ENCODE measurements at regions not wholly inside any gene's neighbourhood (a gene's known extent, or its start where the extent isn't known, plus 50 kb on each side); places are given as distances from the start of the nearest gene placed in this dataset.

DNA sequence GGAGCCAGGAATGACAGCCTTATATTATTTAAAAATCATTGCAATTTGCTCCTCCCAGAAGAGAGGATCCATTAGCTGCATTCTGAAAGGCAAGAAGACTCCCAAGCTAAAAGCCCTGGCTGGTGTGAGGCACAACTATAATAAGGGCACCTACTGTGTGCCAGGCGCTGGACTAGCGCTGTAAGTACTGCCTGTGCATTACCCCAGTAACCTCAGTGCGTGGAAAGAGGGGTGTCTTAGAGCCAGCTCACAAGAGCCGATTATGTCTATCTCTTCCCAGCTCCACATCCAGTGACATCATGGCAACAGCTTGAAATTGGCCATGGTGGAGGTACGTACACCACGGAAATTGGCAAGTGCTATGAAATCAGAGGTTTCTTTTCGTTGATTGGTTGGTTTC, 141.7 kb upstream of the IRF2BP2 start:
- Mint-ChIP-seq H3K36me3 (ENCODE audit: low read depth) (no peaks in the 10 kb centered on the region), H3K27me3 (no peaks in the 10 kb centered on the region), H3K4me3 (no peak overlapping the region), H3K4me1 (ENCODE audit: low read depth) (peaks cover 8% of the 10 kb centered on the region), H3K27ac (no peak overlapping the region), H3K9me3 (no peaks in the 10 kb centered on the region)
- DNase-seq (no peak), ATAC-seq (ENCODE audit: poor library complexity) (no peak)
- Histone ChIP-seq H3K4me3 (ENCODE audit: low read length) (no peak overlapping the region), H3K27ac (ENCODE audit: low read depth in 1 of 2, low read length in 2 of 2) (no peak overlapping the region), H3K36me3 (ENCODE audit: insufficient read depth, low read length) (no peaks in the 10 kb centered on the region), H3K4me1 (ENCODE audit: insufficient read depth, low read length) (peaks cover 5% of the 10 kb centered on the region), H3K9me3 (ENCODE audit: control insufficient read depth in 1 of 2, insufficient read depth in 1 of 2, low read length in 2 of 2) (no peaks in the 10 kb centered on the region), H3K27me3 (ENCODE audit: control insufficient read depth in 1 of 2, insufficient read depth in 2 of 2, low read length in 2 of 2) (no peaks in the 10 kb centered on the region)
- TF ChIP-seq, protein P1, sequence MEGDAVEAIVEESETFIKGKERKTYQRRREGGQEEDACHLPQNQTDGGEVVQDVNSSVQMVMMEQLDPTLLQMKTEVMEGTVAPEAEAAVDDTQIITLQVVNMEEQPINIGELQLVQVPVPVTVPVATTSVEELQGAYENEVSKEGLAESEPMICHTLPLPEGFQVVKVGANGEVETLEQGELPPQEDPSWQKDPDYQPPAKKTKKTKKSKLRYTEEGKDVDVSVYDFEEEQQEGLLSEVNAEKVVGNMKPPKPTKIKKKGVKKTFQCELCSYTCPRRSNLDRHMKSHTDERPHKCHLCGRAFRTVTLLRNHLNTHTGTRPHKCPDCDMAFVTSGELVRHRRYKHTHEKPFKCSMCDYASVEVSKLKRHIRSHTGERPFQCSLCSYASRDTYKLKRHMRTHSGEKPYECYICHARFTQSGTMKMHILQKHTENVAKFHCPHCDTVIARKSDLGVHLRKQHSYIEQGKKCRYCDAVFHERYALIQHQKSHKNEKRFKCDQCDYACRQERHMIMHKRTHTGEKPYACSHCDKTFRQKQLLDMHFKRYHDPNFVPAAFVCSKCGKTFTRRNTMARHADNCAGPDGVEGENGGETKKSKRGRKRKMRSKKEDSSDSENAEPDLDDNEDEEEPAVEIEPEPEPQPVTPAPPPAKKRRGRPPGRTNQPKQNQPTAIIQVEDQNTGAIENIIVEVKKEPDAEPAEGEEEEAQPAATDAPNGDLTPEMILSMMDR (IDR thresholded peaks at IDR 0.05) = no peak
- intact Hi-C loops (cut with DNase I, micrococcal nuclease) = no loop called here
- ChIA-PET POLR2A (interaction anchor here (1.0 kb wide), 1 partner anchor 94 kb away, joined by 3 read pairs; no protein-coding TSS in a partner anchor), CTCF (no interaction called here)

DNA sequence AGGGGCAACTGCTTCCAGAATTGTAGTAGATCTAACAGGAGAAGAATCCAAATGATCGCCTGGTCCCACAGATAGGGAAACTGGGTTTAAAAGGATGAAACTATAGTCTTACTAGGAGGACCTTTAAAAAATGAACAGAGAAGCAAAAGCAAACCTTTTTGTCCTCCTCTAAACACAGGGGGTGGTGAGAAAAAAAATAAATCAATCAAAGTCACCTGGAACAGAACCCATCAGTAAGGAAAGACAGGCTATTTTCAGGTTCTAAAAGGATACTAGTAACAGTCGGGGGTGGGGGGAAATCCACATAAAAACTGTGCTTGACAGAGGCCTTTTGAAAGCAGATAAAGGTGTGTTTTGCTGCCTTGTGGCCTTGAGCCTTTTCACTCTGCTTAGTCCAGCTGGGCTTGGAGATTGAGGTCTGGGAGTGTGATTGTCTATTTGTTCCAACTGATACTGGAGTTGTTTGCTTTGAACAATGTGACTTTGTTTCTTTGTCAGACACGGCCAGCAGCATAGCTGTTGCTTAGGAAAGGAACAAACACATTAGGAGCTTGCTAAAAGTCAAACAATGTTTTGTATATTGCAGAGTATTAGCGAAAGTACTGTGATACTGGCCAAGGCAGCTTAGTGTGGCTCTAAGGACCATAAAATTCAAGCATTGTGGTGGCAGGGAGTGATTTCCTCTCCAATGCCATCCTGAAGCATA, 141.1 kb upstream of the IRF2BP2 start:
- Histone ChIP-seq H3K4me1 (ENCODE audit: insufficient read depth, low read length) (no peaks in the 10 kb centered on the region), H3K27ac (ENCODE audit: low read depth in 1 of 2, low read length in 2 of 2) (no peak overlapping the region), H3K27me3 (ENCODE audit: control insufficient read depth in 1 of 2, insufficient read depth in 2 of 2, low read length in 2 of 2) (no peaks in the 10 kb centered on the region), H3K9me3 (ENCODE audit: control insufficient read depth in 1 of 2, insufficient read depth in 1 of 2, low read length in 2 of 2) (no peaks in the 10 kb centered on the region), H3K4me3 (ENCODE audit: low read length) (no peak overlapping the region), H3K36me3 (ENCODE audit: insufficient read depth, low read length) (no peaks in the 10 kb centered on the region)
- ChIA-PET CTCF (no interaction called here), POLR2A (interaction anchor here (1.0 kb wide), 1 partner anchor 95 kb away, joined by 3 read pairs; no protein-coding TSS in a partner anchor)
- H3K4me3 Mint-ChIP-seq = no peak overlapping the region
- no peaks in the 10 kb centered on the region for H3K36me3 Mint-ChIP-seq (ENCODE audit: low read depth)
- no peak for DNase-seq
- no peak for ATAC-seq (ENCODE audit: poor library complexity)
- H3K27me3 Mint-ChIP-seq = no peaks in the 10 kb centered on the region
- no peak overlapping the region for H3K27ac Mint-ChIP-seq
- H3K9me3 Mint-ChIP-seq = no peaks in the 10 kb centered on the region
- TF ChIP-seq, protein P1 (IDR thresholded peaks at IDR 0.05) = no peak
- intact Hi-C loops (cut with DNase I, micrococcal nuclease) = no loop called here
- H3K4me1 Mint-ChIP-seq (ENCODE audit: low read depth) = peaks cover 2% of the 10 kb centered on the region

DNA sequence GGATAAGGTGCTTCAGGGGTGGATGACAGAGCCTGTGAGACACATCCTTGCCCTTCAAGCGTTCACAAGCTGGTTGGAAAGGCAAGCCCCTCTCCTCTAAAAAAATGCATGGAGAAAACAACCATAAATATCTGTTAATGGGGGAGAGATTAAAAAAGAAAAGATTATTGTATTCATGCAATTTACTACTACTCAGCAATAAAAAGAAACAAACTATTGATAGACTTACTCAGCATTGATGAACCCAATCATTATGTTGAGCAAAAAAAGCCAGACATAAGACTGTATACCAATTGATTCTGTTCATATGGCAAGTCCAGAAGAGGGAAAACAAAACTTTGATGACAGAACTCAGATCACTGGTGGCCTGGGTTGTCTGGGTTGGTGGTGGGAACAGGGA, 138.7 kb upstream of the IRF2BP2 start:
- H3K27ac Mint-ChIP-seq = no peak overlapping the region
- Histone ChIP-seq H3K9me3 (ENCODE audit: control insufficient read depth in 1 of 2, insufficient read depth in 1 of 2, low read length in 2 of 2) (no peaks in the 10 kb centered on the region), H3K27ac (ENCODE audit: low read depth in 1 of 2, low read length in 2 of 2) (no peak overlapping the region), H3K27me3 (ENCODE audit: control insufficient read depth in 1 of 2, insufficient read depth in 2 of 2, low read length in 2 of 2) (no peaks in the 10 kb centered on the region), H3K36me3 (ENCODE audit: insufficient read depth, low read length) (no peaks in the 10 kb centered on the region), H3K4me1 (ENCODE audit: insufficient read depth, low read length) (no peaks in the 10 kb centered on the region), H3K4me3 (ENCODE audit: low read length) (no peak overlapping the region)
- DNase-seq (no peak), ATAC-seq (ENCODE audit: poor library complexity) (no peak)
- H3K36me3 Mint-ChIP-seq (ENCODE audit: low read depth) = no peaks in the 10 kb centered on the region
- no peaks in the 10 kb centered on the region for H3K4me1 Mint-ChIP-seq (ENCODE audit: low read depth)
- TF ChIP-seq, protein P1 (IDR thresholded peaks at IDR 0.05) = no peak
- POLR2A ChIA-PET = no interaction called here
- CTCF ChIA-PET = no interaction called here
- intact Hi-C loops (cut with DNase I, micrococcal nuclease) = no loop called here
- no peaks in the 10 kb centered on the region for H3K27me3 Mint-ChIP-seq
- H3K4me3 Mint-ChIP-seq = no peak overlapping the region
- H3K9me3 Mint-ChIP-seq = no peaks in the 10 kb centered on the region
